ENCODE measurements at regions not wholly inside any gene's neighbourhood (a gene's known extent, or its start where the extent isn't known, plus 50 kb on each side); places are given as distances from the start of the nearest gene placed in this dataset.
"Not testable (repeated sequence)": the region's sequence is repeated elsewhere in the genome, so short reads cannot be mapped to it uniquely, and the experiment has no call there.

DNA sequence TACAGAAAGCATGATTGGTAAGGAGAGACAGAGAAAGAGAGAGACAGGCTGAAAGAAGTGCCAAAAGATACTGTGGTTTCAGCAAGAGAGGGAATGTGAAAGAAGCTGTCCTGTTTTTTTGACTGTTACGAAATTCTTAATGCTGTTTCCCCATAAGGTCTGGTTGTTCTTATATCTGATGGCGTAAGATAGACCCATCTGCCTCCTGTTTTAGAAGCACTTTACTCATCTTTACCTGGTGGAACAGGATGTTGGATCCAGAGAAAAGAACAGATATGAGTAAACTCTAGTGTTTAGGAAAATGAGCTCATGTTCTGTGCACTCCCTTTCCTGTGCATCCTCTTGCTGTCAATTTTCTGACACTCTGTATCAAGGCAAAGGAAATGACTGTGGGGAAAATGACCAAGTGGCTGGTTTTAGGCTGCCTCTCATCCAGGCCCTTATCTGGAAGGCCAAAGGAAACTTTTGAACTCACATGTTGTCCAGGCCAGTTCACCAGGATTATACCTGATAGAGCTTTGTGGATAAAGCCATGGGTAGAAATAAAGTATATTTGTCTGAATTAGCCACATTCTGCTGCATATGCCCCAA is 311.7 kb upstream of the HTR2C start:
- no peak for DNase-seq

- DNase-seq: not testable (repeated sequence)
Measured at GRCh38 chrX:114270371-114270770, 313.5 kb upstream of the HTR2C start.

- no peak for DNase-seq
Measured at GRCh38 chrX:114268643-114269042, 315.2 kb upstream of the HTR2C start.

DNA sequence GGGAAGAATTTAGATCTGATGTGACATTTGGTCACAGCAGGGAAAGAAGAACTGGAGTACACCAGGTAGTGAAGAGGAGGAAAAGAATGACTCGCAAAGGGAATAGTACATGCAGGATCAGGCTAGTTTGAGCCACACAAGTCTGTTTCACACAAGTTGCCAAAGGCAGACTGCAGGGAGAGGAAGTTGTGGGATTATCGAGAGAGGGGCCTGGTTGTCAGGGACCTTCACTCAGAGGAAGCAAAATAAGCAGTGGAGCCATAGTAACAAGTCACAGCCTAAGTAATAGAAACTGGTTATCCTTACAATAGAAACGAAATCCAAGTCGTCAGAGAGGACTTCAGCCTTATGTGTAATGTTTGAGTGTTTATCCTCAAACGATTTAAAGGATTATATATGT is 316.7 kb upstream of the HTR2C start:
- DNase-seq: no peak

DNA sequence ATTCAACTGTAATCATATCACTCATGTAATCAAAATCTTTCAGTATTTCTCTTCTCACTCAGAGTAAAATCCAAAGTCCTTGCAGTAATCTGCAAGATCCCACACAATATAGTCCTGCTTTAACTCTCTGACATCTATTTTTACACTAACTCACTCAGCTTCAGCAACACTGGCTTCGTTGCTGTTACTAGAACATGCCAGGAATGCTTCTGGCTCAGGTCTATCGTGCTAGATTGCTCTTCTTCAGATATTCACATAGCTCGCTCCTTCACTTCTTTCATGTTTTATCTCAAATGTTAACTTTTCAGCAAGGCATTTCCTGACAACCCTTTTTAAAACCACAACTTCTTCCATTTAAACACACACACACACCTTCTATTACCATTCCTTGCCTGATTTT is 331.7 kb upstream of the HTR2C start:
- DNase-seq: no peak

DNA sequence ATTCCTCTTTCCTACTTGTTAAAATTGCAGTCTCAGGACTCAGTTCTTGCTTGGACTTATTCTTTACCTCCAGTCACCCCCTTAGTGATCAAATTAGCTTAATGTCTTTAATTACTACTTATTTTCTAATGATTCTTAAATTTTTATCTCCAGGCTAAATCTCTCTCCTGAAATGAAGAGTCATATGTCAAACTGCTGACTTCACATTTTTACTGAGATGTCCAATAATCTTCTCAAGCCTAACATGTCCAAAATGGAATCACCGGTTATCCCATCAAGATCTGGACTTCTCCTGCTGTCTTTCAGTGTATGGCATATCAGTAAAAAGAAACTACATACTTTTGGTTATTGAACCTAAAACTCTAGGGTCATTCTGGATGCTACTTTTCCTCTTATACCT is 332.3 kb upstream of the HTR2C start:
- DNase-seq: no peak

DNA sequence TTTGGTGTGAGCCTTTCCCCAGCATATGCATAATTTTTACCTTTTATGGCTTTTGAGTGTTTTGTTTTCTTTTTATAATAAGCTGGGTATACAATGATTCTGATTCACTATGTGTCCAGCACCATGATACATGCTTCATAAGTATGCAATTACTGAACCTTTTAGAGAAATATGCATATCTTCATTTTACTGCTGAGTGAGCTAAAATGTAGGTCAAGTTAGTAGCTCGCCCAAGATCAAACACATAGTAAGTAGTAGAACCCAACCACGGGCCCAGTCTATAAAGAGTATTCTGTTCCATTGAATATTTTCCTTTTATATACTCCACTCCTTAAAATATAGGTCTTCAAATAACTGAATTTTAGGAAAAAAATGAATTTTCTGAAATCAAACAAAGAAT is 362.4 kb upstream of the HTR2C start:
- no peak for DNase-seq

DNA sequence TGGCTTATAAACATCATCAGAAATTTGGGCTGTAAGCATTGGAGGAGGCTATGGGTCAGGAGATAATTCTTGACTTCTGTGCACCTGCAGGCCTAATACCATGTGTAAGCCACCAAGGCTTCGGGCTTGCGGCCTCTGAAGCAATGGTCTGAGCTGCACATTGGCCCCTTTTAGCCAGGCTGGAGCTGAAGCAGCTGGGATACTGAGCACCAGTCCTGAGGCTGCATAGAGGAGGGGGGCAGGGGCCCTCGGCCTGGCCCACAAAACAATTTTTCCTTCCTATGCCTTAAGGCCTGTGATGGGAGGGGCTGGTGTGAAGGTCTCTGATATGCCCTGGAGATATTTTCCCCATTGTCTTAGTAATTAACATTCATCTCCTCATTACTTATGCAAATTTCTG is 373.0 kb upstream of the HTR2C start:
- no peak for DNase-seq

DNA sequence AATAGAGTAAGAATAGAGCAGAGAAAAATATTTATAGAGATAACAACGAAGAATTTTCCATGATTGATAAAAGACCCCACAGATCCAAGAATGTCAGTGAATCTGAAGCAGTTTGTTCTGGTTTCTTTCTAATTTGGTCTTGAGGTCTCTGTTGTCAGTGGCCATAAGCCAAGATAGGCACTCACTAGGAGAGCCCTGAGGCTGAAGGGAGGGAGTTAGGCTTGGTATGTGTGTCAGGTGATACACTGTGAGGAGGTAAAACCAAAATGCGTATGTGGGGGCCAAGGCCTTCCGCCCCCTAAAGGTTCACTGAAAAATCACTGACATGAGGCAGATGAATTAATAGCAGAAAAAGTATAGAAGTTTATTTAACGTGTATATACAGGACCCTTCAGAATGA is 382.3 kb upstream of the HTR2C start:
- DNase-seq: no peak

DNA sequence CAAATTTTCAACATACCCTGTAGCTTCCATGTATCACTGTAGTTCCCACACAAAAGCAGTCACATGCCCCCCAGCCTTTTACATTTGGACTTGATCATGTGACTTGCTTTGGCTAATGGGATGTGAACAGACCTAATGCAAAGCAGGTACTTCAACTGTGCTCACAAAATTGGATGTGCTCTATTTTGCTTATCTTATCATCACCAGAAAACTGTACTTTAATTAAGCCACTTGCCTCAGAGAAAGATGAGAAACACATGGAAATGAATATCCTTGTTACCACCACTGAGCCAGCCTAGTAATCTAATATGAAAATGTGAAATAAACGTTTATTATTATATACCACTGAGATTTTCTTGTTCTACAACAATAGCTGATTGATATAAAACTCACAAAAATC is 402.7 kb upstream of the HTR2C start:
- DNase-seq: no peak

- no peak for DNase-seq
Measured at GRCh38 chrX:114178126-114178525, 405.8 kb upstream of the HTR2C start.

DNA sequence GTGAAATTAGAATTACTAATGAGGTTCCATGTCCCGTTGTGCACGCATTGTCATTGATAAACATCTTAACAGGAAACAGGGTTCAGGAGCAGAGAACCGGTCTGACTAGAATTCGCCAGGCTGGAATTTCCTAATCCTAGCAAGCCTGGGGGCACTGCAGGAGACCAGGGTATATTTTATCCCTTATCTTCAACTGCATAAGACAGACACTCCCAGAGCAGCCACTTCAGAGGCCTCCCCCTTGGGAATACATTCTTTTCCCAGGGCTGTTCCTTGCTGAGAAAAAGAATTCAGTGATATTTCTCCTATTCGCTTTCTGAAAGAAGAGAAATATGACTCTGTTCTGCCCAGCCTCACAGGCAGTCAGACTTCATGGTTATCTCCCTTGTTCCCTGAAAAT is 416.6 kb upstream of the HTR2C start:
- DNase-seq: not testable (repeated sequence)

GRCh38 chrX:114166601-114167000 is 417.3 kb upstream of the HTR2C start:
- no peak for DNase-seq

GRCh38 chrX:114165537-114165936 is 418.3 kb upstream of the HTR2C start:
- DNase-seq: no peak

DNA sequence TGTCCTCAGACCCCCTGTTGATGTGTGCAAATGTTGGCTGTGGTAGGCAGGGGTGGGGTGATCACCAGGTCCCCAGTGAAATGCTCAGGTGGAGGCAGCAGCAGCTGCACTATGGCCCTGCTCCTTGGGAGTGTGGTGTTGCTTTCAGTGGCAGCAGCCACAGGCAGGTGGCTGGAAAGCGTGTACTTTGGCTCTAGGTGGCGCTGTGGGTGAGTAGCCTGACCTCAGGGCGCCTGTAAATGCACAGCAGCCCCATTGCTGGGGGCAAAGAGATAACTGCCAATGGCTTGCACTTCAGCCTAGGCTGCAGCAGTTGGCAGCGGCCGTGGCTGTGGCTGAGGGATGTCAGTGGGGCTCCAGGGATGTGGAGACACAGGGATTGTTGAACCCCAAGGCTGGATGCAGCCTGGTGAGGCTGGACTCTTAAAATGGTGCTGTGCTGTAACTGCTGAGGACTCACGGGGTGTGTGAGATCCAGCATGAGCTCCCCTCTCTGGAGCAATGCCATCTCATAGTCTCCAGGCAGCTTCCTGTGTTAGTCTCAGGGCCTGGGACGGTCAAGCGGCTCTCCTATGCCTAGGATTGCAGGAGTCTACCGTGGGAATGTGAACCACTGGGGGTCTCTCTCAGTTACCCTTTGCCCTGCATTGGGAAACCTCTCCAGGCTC is 421.7 kb upstream of the HTR2C start:
- no peak for DNase-seq

DNA sequence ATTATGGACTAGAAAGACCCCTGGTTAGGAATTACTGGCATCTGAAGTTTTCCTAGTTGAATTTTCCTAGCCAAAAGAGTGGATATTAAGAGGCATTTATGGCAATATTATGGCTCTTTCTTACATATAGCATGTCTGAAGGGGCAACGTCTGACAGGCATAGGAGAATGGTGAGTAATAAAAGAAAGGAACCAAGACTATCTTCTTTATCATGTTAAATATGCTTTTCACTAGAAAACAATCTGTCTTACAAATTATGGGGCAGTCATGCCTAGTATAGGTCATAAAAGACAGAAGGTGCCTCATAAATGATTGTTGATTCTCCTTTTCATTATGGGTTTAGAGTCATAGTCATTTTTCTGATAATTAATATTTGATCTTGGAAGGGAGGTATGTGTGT is 431.1 kb upstream of the HTR2C start:
- no peak for DNase-seq

DNA sequence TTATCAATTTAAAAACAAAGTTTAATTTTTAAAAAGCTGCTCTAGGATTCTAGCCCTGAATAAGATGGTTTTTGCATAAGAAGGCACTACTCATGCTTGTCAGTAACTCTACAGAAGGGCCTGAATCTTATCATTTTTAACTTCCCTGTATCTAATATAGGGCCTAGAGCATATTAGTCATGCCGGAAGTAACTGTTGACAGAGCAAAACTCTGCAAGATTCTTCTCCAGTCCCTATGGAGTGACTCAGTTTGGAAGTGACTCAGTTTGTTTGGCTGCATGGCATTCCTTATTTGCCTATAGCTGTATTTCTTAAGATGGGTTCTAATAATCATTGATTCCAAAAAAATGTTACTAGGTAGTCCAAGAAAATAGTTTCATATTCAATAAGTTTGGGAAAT is 431.8 kb upstream of the HTR2C start:
- DNase-seq: no peak

DNA sequence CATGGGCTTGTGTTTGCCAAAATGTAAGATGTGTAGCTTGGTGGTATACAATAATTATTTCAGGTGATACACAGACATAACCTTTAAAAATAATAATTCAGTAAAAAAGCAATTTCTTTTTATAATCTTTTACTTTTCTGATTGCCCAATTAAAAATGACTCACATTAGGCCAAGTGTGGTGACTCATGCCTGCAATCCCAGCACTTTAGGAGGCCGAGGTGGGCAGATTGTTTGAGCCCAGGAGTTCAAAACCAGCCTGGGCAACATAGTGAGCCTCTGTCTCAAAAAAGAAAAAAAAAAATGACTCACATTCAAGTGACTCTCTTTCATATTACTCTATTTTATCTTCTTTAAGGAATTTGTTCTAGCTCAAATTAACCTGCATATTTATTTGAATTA is 449.4 kb upstream of the HTR2C start:
- no peak for DNase-seq

DNA sequence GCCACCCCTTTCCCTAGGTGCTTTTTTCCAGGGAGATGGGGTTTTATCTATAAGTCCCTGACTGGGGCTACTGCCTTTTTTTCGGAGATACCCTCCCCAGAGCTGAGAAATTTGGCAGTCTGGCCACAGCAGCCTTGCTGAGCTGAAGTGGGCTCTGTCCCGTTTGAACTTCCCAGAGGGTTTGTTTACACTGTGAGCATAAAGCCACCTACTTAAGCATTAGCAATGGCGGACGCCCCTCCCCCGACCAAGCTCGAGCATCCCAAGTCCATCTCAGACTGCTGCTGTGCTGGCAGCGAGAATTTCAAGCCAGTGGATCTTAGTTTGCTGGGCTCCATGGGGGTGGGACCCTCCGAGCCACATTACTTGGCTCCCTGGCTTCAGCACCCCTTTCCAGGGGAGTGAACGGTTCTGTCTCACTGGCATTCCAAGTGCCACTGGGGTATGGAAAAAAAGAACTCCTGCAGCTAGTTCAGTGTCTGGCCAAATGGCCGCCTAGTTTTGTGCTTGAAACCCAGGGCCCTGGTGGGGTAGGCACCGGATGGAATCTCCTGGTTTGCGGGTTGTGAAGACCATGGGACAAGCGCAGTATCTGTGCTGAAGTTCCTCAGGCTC is 456.4 kb upstream of the HTR2C start:
- no peak for DNase-seq

DNA sequence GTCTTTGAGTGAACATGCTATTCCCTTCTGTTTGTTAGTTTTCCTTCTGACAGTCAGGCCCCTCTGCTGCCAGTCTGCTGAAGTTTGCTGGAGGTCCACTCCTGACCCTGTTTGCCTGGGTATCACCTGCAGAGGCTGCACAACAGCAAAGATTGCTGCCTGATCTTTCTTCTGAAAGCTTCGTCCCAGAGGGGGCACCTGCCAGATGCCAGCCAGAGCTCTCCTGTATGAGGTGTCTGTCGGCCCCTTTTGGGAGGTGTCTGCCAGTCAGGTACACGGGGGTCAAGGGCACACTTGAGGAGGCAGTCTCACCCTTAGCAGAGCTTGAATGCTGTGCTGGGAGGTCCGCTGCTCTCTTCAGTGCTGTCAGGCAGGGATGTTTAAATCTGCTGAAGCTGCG is 456.9 kb upstream of the HTR2C start:
- no peak for DNase-seq

- DNase-seq: no peak
Measured at GRCh38 chrX:114101081-114101480, 482.8 kb upstream of the HTR2C start.

DNA sequence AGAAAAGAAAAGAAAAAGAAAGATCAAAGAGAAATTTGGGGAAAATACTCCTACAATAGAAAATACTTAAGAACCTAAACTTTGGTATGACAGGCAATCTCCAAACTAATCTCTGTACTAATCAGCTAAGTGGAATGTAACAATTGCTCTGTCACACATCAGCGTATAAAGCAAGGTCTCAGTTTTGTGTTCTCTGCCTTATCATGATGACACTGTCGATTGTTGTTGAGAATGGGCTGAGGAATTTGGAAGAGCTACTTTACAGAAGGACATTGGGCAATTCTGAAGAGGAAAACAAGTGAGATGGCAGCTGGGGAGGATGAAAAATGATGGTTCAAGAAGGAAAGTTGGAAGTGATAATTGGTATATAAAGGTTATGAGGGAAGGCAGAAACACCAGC is 486.0 kb upstream of the HTR2C start:
- DNase-seq: no peak

DNA sequence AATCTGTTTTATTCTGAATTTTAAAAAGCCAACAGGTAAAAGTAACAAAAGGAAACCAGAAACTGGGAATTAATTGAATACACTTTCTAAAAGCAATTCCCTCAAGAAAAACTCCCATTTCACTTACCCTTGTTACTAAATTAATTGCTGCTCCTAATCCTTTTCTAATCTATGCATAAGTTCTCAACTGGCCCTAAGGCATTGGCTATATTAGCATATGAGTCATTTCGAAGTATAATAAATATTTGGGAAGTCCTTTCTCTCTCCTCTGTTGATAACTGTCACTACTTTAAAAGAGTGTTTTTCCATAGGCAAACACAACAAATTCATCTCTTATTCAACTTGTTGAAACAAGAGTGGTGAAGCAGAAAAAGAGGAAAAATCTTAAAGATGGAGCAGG is 486.5 kb upstream of the HTR2C start:
- no peak for DNase-seq

DNA sequence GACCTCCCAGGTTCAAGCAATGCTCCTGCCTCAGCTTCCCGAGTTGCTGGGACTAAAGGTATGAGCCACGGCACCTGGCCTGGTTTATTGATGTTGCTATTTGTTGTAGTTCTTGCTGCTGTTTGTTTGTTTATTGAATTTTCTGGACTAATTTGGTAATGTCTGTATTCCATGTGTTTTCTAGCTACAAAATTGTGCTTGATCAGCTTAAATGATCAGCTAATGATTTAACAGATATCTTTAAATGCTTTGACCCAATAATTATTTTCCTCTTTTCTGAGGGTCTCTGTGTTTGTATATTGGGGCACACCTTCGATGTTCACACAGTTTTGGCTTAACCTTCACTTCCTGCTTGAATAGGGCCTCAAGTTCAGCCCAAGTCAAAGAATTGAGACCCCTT is 488.1 kb upstream of the HTR2C start:
- no peak for DNase-seq

DNA sequence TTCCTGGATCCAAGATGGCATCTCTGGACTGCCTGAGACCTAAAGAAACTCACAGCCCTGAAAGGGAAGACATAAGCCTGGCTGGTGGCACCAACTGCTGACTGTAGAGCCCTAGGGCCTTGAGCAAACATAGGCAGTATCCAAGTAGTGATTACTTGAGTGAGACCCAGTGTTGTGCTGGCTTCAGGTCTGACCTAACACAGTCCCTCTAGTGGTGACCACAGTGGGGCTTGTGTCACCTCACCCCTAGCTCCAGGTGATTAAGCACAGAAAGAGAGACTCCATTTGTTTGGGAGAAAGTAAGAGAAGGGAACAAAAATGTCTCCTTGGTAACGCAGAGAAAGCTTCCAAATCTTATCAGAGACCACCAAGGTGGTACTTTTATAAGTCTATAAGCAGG is 496.3 kb upstream of the HTR2C start:
- no peak for DNase-seq
